ENCODE measurements at regions not wholly inside any gene's neighbourhood (a gene's known extent, or its start where the extent isn't known, plus 50 kb on each side); places are given as distances from the start of the nearest gene placed in this dataset.

- TF ChIP-seq POLR2A (IDR thresholded peaks at IDR 0.05): no peak
- TF ChIP-seq, protein P1, sequence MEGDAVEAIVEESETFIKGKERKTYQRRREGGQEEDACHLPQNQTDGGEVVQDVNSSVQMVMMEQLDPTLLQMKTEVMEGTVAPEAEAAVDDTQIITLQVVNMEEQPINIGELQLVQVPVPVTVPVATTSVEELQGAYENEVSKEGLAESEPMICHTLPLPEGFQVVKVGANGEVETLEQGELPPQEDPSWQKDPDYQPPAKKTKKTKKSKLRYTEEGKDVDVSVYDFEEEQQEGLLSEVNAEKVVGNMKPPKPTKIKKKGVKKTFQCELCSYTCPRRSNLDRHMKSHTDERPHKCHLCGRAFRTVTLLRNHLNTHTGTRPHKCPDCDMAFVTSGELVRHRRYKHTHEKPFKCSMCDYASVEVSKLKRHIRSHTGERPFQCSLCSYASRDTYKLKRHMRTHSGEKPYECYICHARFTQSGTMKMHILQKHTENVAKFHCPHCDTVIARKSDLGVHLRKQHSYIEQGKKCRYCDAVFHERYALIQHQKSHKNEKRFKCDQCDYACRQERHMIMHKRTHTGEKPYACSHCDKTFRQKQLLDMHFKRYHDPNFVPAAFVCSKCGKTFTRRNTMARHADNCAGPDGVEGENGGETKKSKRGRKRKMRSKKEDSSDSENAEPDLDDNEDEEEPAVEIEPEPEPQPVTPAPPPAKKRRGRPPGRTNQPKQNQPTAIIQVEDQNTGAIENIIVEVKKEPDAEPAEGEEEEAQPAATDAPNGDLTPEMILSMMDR (IDR thresholded peaks at IDR 0.05): no peak
These were observed 203.9 kb downstream of the ICE1 start for GRCh38 chr5:5626412-5626811.
